Naive thymus-derived CD8-positive, alpha-beta T cell (primary cell): ENCODE measurements at regions not wholly inside any gene's neighbourhood (a gene's known extent, or its start where the extent isn't known, plus 50 kb on each side); places are given as distances from the start of the nearest gene placed in this dataset.

ENCODE experiments used
- ATAC-seq, 2 donors: fragments of 150-1000 bp; cut with Tn5 transposase in 1 of 2; sonication (Bioruptor Pico), chemical (Tn5 transposase) in 1 of 2; 1 replicate in 1 of 2; 2 replicates in 1 of 2; pipeline ENCODE4 v1.10.0; 2021; ENCODE audit warnings: mild to moderate bottlenecking in 2 of 2, moderate library complexity in 2 of 2
- POLR2A ChIA-PET: fragments of 350-600 bp; sonication (Branson Sonifier 250); formaldehyde crosslinking; loops from one replicate; lab custom pipeline; 2021; ENCODE audit warnings: antibody characterized with exemption; lab: Charles Lee
- DNase-seq, 10 donors: peaks; one replicate each; pipeline versions ENCODE4 v3.0.0 to v3.0.0-alpha.2; 2020 to 2022
- H3K27ac Mint-ChIP-seq, 10 donors: one replicate each; pipeline ENCODE4 v1.8.0; 2020 to 2022; ENCODE audit warnings: mild to moderate bottlenecking in 10 of 10, mixed read lengths in 10 of 10, moderate library complexity in 4 of 10, inconsistent platforms in 1 of 10
- H3K27me3 Mint-ChIP-seq, 5 donors: one replicate each; pipeline ENCODE4 v1.8.0; 2021 to 2022; ENCODE audit warnings: mixed read lengths in 5 of 5
- H3K36me3 Mint-ChIP-seq, 3 donors: one replicate each; pipeline ENCODE4 v1.8.0; 2020 to 2022; ENCODE audit warnings: mixed read lengths in 3 of 3, mild to moderate bottlenecking in 2 of 3, inconsistent platforms in 1 of 3
- H3K4me1 Mint-ChIP-seq, 4 donors: one replicate each; pipeline ENCODE4 v1.8.0; 2021 to 2022; ENCODE audit warnings: mixed read lengths in 4 of 4
- H3K4me3 Mint-ChIP-seq, 10 donors: one replicate each; pipeline ENCODE4 v1.8.0; 2020 to 2022; ENCODE audit warnings: mild to moderate bottlenecking in 10 of 10, mixed read lengths in 10 of 10, moderate library complexity in 6 of 10, inconsistent platforms in 1 of 10
- H3K9me3 Mint-ChIP-seq, 9 donors: one replicate each; pipeline ENCODE4 v1.8.0; 2020 to 2022; ENCODE audit warnings: mixed read lengths in 9 of 9, mild to moderate bottlenecking in 3 of 9, inconsistent platforms in 1 of 9, moderate library complexity in 1 of 9

DNA sequence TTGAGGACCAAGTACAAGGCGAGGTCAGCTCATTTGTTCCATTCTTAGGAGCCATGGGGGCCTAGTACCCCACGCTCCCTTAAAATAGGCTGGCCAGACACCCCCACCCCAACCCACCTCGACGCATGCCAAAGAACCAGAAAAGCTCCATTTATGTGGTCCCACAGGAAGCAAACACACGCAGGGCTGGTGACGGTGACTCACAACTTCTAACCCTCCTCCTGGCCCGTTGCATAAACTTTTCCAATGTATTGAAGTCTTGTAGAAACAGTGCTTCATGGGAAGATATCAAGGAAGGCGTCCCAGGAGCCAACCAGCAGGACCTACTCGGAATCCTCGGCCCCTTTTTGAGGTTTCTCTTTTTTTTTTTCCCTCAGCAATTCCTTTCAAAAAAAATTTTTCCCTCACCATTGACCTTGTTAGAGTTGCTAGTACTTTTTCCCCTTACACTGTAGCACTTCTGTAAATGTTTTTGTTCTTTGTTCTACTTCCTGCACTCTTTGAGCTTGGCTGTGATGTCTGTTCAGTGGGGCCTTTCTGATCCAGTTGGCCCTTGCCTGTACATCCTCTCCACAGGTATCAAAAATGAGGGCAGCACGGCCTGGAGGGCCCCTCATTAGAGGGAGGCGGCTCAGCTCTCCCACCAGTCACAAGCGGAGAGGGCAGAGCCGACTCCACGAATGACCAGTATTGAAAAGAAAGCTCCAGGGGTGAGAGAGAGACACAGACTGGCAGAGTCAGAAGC, 208.3 kb downstream of the RGS9 start:
- Mint-ChIP-seq H3K4me1 (peaks cover 12 to 23% (median 13%) of the 10 kb centered on the region in 4 donors), H3K36me3 (peaks cover 0 to 12% (median 8%) of the 10 kb centered on the region in 3 donors), H3K27ac (peak overlapping the region; percentile 60 to 99 (median 94)), H3K4me3 (peak overlapping the region in 9 of 10 donors; percentile 15 to 81 (median 64)), H3K27me3 (peaks cover 0 to 14% (median 3%) of the 10 kb centered on the region in 5 donors), H3K9me3 (peaks cover 0 to 14% (median 6%) of the 10 kb centered on the region in 9 donors)
- POLR2A ChIA-PET: interaction anchor here (0.6 to 1.5 kb wide), 5 partner anchors 25 to 846 kb away, joined by 3 to 4 read pairs (median 4); no protein-coding TSS in a partner anchor
- ATAC-seq (peak; percentile 89), DNase-seq (peak in 7 of 10 donors; percentile 2 to 48 (median 22))

DNA sequence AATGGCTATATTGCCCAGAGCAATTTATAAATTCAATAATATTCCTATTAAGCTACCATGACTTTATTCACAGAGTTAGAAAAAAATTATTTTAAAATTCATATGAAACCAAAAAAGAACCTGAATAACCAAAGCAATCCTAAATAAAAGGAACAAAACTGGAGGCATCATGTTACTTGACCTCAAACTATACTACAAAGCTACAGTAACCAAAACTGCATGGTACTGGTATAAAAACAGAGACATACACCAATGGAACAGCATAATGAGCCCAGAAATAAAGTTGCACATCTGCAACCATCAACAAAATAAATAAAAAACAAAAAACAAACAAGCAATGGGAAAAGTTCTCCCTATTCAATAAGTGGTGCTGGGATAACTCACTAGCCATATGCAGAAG, 203.2 kb downstream of the RGS9 start:
- Mint-ChIP-seq H3K4me1 (peaks cover 3 to 10% (median 5%) of the 10 kb centered on the region in 4 donors), H3K27ac (no peak overlapping the region), H3K4me3 (no peak overlapping the region), H3K27me3 (peaks cover 0 to 11% (median 0%) of the 10 kb centered on the region in 5 donors), H3K36me3 (peaks cover 0 to 8% (median 0%) of the 10 kb centered on the region in 3 donors), H3K9me3 (peaks cover 0 to 21% (median 4%) of the 10 kb centered on the region in 9 donors)
- DNase-seq (no peak), ATAC-seq (no peak)
- POLR2A ChIA-PET: no interaction called here

DNA sequence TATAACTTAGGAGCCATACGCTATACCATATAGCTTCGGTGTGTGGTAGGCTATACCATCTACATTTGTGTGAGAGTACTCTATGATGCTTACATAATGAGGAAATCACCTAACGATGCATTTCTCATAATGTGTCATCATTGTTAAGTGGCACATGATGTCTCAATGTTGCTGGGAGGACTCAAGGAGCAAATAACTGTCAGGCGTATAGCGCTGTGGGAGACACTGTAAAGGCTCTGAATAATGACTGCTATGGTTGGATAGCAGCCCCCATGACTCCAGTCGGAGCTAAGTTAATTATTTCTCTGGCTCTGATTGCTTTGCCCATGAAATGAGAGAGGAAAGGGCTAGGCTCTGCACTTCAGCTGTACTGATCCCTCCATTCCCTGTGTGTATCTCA, 197.2 kb downstream of the RGS9 start:
- no peak for ATAC-seq
- Mint-ChIP-seq H3K4me3 (no peak overlapping the region), H3K27ac (no peak overlapping the region), H3K36me3 (peaks cover 0 to 8% (median 0%) of the 10 kb centered on the region in 3 donors), H3K4me1 (no peaks in the 10 kb centered on the region), H3K9me3 (peaks cover 0 to 21% (median 4%) of the 10 kb centered on the region in 9 donors), H3K27me3 (peaks cover 5 to 20% (median 10%) of the 10 kb centered on the region in 5 donors)
- POLR2A ChIA-PET: no interaction called here
- no peak for DNase-seq

DNA sequence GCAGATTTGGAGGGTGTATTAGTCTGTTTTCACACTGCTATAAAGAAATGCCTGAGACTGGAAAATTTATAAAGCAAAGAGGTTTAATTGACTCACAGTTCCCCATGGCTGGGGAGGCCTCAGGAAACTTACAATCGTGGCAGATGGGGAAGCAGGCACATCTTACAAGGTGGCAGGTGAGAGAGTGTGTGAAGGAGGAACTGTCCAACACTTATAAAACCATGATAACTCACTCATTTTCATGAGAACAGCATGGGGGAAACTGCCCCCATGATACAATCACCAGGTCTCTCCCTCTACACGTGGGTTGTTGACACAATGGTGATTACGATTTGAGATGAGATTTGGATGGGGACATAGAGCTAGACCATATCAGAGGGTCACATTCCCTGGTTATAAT, 195.6 kb downstream of the RGS9 start:
- Mint-ChIP-seq H3K4me3 (no peak overlapping the region), H3K9me3 (peaks cover 0 to 5% (median 2%) of the 10 kb centered on the region in 9 donors), H3K27me3 (peaks cover 5 to 20% (median 10%) of the 10 kb centered on the region in 5 donors), H3K27ac (no peak overlapping the region), H3K36me3 (peaks cover 0 to 4% (median 0%) of the 10 kb centered on the region in 3 donors), H3K4me1 (no peaks in the 10 kb centered on the region)
- no peak for DNase-seq
- ATAC-seq: no peak
- POLR2A ChIA-PET: no interaction called here

DNA sequence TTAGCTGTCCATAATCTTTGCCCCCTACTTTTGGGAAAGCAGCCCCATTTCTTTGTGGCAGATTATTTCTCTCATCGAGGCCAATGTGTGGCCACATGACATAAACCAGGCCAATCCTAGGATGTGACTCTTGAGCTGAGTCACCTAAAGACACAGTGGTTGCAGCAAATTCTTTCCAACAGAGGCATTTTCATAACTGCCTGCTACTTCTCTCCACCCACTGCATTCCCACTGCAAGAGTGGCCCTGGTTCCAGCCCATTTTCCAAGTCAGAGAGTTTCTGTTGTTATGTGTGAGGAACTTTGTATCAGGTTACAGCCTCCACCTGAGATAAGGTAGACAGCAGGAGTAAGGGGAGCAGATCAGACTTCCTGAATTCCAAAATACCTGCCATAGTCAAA, 195.2 kb downstream of the RGS9 start:
- Mint-ChIP-seq H3K4me1 (no peaks in the 10 kb centered on the region), H3K9me3 (peaks cover 0 to 1% (median under 1%) of the 10 kb centered on the region in 9 donors), H3K36me3 (peaks cover 0 to 1% (median 0%) of the 10 kb centered on the region in 3 donors), H3K4me3 (no peak overlapping the region), H3K27ac (no peak overlapping the region), H3K27me3 (peaks cover 5 to 20% (median 10%) of the 10 kb centered on the region in 5 donors)
- ATAC-seq: no peak
- DNase-seq: no peak
- POLR2A ChIA-PET: no interaction called here

DNA sequence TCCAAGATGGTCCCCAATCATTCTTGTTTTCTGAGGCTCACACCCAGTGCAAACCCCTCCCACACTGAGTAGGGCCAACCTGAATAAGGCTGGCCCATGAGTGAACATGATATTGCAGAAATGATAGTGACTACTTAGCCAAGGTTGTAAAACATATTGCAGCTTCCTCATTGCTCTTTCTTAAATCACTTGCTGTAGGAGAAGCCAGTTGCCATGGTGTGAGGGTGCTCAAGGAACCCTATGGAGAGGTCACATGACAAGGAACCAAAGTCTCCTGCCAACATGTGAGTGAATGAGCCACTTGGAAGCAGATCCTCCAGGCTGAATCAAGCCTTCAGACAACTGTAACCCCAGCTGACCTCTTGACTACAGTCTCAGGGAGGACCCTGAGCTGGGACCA, 191.4 kb downstream of the RGS9 start:
- Mint-ChIP-seq H3K9me3 (no peaks in the 10 kb centered on the region), H3K4me3 (no peak overlapping the region), H3K4me1 (no peaks in the 10 kb centered on the region), H3K36me3 (no peaks in the 10 kb centered on the region), H3K27ac (no peak overlapping the region), H3K27me3 (peaks cover 4 to 20% (median 9%) of the 10 kb centered on the region in 5 donors)
- no peak for DNase-seq
- POLR2A ChIA-PET: no interaction called here
- no peak for ATAC-seq

DNA sequence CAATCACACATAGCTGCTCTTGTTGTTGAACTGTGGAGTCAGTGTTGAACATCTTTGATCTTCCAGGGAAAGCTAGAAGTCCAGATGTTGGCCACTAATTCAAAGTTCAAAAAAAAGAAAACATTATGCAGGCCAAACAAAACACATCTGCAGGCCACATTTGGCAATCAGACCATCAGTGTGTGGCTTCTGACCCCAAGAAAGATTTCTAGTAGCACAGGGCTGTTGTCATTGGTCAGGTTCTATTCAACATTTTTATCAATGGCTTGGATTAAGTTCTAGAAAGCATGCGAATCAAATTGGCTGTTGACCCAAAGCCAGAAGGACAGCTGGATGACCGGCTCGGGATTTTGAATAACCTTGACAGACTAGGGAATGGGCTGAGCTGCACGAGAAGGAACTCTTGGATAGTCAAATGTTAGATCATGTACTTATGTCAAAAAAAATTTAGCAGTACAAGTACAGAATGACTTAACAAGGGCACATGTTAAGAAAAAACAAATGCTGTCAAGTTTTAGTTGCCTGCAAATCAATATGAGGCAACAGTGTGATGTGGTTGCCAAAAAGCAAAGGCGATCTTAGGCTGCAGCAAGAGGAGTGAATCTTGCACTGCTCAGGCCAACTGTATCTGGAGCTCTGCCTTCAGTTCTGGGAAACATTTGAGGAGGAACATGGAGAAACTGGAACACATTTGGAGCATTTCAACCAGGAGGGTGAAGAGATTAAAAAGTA, 187.6 kb downstream of the RGS9 start:
- POLR2A ChIA-PET: no interaction called here
- H3K9me3 Mint-ChIP-seq: no peaks in the 10 kb centered on the region
- H3K27me3 Mint-ChIP-seq: peaks cover 0 to 3% (median 0%) of the 10 kb centered on the region in 5 donors
- peaks cover 0 to 1% (median 0%) of the 10 kb centered on the region in 4 donors for H3K4me1 Mint-ChIP-seq
- DNase-seq: no peak
- H3K36me3 Mint-ChIP-seq: no peaks in the 10 kb centered on the region
- H3K27ac Mint-ChIP-seq: peak overlapping the region in 2 of 10 donors; percentile 63 to 70
- no peak for ATAC-seq
- no peak overlapping the region for H3K4me3 Mint-ChIP-seq

DNA sequence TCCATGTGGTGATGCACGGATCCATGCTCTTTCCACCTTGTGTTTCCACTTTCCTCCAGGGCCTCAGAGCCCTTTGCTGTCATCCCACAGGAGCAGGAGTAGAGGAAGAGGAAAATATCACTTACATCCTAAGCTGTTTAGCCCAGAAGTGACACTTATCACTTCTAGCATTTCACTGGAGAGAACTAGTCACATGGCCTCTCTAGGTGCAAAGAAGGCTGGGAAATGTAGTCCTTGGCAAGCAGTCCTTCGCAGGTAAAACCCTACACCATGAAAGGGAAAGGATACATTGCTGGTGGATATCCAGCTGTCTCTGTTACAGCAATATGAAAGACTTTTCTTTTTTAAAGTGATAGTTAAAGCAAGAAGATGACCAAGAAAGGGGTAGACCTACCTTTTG, 185.9 kb downstream of the RGS9 start:
- Mint-ChIP-seq H3K4me1 (peaks cover 0 to 3% (median 0%) of the 10 kb centered on the region in 4 donors), H3K27me3 (peaks cover 0 to 3% (median 0%) of the 10 kb centered on the region in 5 donors), H3K4me3 (no peak overlapping the region), H3K36me3 (no peaks in the 10 kb centered on the region), H3K9me3 (no peaks in the 10 kb centered on the region), H3K27ac (no peak overlapping the region)
- DNase-seq (no peak), ATAC-seq (no peak)
- POLR2A ChIA-PET: interaction anchor here (0.5 kb wide), 2 partner anchors 297 to 923 kb away, joined by 3 to 4 read pairs; no protein-coding TSS in a partner anchor

DNA sequence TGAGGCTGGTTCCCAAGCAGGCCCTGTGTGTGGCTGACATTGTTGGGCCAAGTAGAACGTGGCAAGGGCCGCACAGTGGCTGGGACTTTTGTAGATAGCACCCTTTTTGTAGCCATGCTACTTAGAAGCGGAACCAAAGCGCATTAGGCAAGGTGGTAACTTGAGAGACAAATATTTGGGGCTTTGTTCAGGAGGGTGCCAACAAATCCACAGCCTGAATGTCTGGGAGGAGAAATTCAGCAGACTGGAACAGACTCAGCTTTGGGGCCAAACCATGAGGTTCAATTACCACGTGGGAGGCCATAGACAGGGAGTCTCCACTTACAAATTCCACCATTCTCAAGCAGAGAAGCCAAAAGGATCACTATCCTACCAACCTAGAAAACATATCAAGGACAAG, 183.7 kb downstream of the RGS9 start:
- DNase-seq (no peak), ATAC-seq (no peak)
- H3K27me3 Mint-ChIP-seq: peaks cover 0 to 13% (median 0%) of the 10 kb centered on the region in 5 donors
- H3K27ac Mint-ChIP-seq: no peak overlapping the region
- POLR2A ChIA-PET: interaction anchor here (0.6 kb wide), 1 partner anchor 25 kb away, joined by 4 read pairs; no protein-coding TSS in a partner anchor
- peaks cover 0 to 7% (median 3%) of the 10 kb centered on the region in 4 donors for H3K4me1 Mint-ChIP-seq
- no peak overlapping the region for H3K4me3 Mint-ChIP-seq
- no peaks in the 10 kb centered on the region for H3K36me3 Mint-ChIP-seq
- no peaks in the 10 kb centered on the region for H3K9me3 Mint-ChIP-seq

DNA sequence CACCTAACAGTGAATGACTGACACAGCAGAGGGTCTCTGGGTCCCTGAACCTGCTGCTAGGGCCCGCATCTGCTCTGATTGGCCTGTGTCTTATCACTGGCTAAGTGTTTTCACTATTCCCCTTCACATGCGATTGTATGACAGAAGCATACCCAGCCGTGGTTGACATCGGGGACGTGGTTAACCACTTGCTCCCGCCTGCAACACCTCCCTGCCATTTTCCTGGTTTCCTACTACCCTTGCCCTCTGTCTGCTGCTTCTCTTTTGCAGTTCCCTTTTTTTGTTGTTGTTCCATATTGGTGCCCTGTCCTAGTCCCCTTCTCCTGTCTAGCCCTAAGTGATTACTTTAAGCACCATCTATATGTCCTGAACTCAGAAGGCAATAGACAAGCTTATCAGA, 177.0 kb downstream of the RGS9 start:
- H3K4me1 Mint-ChIP-seq: peaks cover 4 to 19% (median 9%) of the 10 kb centered on the region in 4 donors

DNA sequence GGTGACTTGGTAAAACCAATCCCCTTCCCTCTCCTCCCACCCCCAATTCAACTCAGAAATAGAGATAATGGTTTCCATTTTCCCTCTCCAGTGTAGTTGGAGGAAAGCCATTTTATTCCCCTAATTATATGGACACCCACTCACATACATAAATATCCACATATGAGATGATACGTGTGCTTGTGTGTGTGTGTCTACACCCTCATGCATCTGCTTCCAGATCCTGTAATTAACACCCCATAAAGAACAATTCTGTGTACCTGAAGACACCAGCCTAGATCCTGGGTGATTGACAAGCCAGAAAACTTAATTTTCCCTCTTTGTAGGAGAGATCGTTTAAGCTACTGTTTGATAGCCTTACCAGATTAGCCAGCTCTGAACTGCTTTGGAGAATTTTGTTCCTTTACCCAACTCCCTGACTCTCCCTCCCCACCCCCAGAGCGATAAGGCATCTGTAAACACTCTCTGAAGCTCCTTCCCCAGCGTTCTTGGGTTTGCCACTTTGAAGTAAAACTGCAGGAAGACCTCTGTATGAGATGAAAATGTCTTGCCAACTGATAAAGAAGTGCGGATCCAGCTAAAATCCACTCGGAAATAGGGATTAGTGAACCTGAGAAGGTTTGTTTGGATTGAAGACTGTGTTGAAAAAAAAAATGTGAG, 175.7 kb downstream of the RGS9 start:
- ATAC-seq (no peak), DNase-seq (no peak)
- Mint-ChIP-seq H3K27me3 (peaks cover 8 to 39% (median 24%) of the 10 kb centered on the region in 5 donors), H3K36me3 (no peaks in the 10 kb centered on the region), H3K4me3 (no peak overlapping the region), H3K4me1 (peaks cover 4 to 19% (median 9%) of the 10 kb centered on the region in 4 donors), H3K9me3 (no peaks in the 10 kb centered on the region), H3K27ac (no peak overlapping the region)
- POLR2A ChIA-PET: no interaction called here

More for the DNA sequence above, 177.0 kb downstream of the RGS9 start:
- Mint-ChIP-seq H3K27ac (no peak overlapping the region), H3K4me3 (no peak overlapping the region), H3K9me3 (no peaks in the 10 kb centered on the region), H3K36me3 (no peaks in the 10 kb centered on the region), H3K27me3 (peaks cover 6 to 39% (median 23%) of the 10 kb centered on the region in 5 donors)
- POLR2A ChIA-PET: no interaction called here
- ATAC-seq: no peak
- DNase-seq: no peak

DNA sequence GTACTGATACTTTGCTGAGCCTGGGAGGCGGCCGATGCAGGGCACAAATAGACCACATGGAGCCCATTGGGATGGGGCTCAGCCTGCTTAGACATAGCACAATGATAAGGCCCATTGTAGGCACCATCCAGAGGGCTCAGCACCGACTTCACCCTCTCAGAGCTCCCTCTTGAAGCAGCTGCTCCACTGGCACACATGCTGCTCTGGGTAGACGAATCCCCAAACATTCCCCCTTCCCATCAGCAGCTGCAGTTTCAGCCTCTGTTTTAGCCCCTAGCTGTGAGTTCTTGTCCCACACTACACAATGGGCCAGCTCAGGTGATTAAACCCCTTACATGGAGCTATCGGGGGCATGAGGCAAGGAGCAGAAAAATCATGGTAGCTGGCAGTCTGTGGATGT, 174.1 kb downstream of the RGS9 start:
- ATAC-seq: no peak
- Mint-ChIP-seq H3K27me3 (peaks cover 8 to 28% (median 24%) of the 10 kb centered on the region in 5 donors), H3K4me1 (peaks cover 4 to 13% (median 7%) of the 10 kb centered on the region in 4 donors), H3K4me3 (no peak overlapping the region), H3K36me3 (no peaks in the 10 kb centered on the region), H3K9me3 (no peaks in the 10 kb centered on the region), H3K27ac (no peak overlapping the region)
- POLR2A ChIA-PET: no interaction called here
- no peak for DNase-seq
